ENCODE measurements at regions not wholly inside any gene's neighbourhood (a gene's known extent, or its start where the extent isn't known, plus 50 kb on each side); places are given as distances from the start of the nearest gene placed in this dataset.

DNA sequence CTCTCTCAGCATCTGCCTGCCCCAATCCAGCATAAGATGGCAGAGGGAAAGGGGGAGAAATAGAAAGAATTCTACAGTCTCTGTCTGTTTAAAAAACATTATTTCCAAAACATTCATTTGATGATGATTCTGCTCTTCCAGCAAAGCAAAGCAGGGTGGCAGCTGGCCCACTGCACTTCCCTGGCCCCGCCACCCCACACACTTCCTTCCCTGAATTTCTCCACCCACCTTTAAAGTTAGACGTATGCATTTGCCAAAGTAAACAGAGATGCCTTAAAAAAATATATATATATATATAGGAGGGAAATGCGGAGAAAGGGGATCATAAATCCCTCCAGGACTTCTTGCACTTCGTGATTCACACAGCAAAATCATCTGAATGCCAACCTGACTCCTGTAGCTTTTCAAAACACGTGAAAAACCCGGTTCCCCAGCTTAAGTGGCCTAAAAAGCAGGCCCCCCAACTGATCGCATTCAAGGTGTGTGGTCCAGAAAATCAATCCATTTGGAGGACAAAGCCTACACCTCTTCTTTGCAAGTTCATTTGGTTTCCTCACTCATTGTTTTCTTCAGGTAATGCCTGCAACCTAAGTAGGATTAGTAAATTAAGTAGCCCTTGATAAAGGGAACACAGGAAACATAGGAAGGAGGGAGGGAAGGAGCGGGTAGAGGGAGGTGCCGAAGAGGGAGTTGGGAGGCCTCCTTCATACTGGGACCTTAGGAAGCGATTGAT, 68.8 kb downstream of the LLPH start:
- H3K4me3 ChIP-seq (ENCODE audit: low read depth, low read length), result no peak overlapping the region
- TF ChIP-seq MYC (IDR thresholded peaks at IDR 0.05; ENCODE audit: low read depth, low read length), result no peak
- TF ChIP-seq, protein P1, sequence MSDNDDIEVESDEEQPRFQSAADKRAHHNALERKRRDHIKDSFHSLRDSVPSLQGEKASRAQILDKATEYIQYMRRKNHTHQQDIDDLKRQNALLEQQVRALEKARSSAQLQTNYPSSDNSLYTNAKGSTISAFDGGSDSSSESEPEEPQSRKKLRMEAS (IDR thresholded peaks at IDR 0.05; ENCODE audit: low read depth, low read length), result no peak
- TF ChIP-seq, protein P2, sequence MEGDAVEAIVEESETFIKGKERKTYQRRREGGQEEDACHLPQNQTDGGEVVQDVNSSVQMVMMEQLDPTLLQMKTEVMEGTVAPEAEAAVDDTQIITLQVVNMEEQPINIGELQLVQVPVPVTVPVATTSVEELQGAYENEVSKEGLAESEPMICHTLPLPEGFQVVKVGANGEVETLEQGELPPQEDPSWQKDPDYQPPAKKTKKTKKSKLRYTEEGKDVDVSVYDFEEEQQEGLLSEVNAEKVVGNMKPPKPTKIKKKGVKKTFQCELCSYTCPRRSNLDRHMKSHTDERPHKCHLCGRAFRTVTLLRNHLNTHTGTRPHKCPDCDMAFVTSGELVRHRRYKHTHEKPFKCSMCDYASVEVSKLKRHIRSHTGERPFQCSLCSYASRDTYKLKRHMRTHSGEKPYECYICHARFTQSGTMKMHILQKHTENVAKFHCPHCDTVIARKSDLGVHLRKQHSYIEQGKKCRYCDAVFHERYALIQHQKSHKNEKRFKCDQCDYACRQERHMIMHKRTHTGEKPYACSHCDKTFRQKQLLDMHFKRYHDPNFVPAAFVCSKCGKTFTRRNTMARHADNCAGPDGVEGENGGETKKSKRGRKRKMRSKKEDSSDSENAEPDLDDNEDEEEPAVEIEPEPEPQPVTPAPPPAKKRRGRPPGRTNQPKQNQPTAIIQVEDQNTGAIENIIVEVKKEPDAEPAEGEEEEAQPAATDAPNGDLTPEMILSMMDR (IDR thresholded peaks at IDR 0.05; ENCODE audit: low read depth, low read length), result no peak
- DNase-seq (ENCODE audit: low read depth), result no peak

DNA sequence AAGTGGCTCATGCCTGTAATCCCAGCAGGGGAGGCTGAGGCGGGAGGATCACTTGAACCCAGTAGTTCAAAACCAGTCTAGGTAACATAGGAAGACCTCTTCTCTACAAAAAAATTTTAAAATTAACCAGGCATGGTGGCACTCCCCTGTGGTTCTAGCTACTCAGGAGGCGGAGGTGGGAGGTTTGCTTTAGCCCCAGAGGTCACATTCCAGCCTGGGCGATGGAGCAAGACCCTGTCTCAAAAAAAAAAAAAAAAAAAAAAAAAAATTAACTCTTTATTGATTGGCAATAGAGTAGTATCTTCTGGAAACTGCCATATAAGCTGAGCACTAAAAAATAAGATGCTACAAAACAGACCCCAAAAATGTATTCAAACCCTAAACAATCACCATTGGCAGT, 69.5 kb downstream of the LLPH start:
- DNase-seq (ENCODE audit: low read depth), result no peak
- TF ChIP-seq MYC (IDR thresholded peaks at IDR 0.05; ENCODE audit: low read depth, low read length), result no peak
- TF ChIP-seq POLR2A (IDR thresholded peaks at IDR 0.05; ENCODE audit: extremely low read depth, insufficient read length), result no peak
- TF ChIP-seq, protein P2 (IDR thresholded peaks at IDR 0.05; ENCODE audit: low read depth, low read length), result no peak
- TF ChIP-seq, protein P1 (IDR thresholded peaks at IDR 0.05; ENCODE audit: low read depth, low read length), result no peak
- no peak overlapping the region for H3K4me3 ChIP-seq (ENCODE audit: low read depth, low read length)

DNA sequence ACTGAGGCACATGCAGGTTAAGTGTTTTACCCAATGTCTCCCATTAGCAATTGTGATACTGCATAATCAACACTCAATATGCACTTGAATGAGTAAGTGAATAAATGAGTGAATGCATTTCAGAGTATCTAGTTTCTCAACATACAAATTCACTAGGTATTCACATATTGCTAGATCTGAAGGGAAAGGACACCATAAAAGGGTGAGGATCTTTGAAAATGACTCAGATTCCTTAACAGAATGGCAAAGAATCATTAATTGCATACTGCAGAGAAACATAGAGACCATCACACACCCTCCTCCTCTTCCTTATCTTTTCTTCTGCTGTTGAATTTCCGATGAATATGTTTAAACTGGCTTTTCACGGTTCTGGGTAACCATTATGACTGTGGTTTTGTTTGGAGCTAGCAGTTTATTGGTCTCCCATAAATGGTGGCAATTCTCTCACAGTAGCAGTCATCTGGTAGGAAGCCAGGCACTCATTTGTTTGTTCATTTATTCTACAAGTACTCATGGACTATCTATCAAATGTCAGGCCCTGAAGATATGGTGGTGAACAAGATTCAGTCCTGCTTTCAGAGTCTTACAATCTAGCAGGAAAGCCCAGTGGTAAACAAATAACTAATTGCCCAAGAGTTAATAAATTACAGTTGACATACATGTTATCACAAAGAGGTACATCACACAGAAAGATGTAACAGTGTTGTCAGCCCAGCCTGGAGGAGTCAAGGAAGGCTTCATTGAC, 70.2 kb downstream of the LLPH start:
- DNase-seq (ENCODE audit: low read depth), result no peak
- no peak overlapping the region for H3K4me3 ChIP-seq (ENCODE audit: low read depth, low read length)
- TF ChIP-seq, protein P2 (IDR thresholded peaks at IDR 0.05; ENCODE audit: low read depth, low read length), result no peak
- TF ChIP-seq, protein P1 (IDR thresholded peaks at IDR 0.05; ENCODE audit: low read depth, low read length), result no peak
- no peak for TF ChIP-seq POLR2A (IDR thresholded peaks at IDR 0.05; ENCODE audit: extremely low read depth, insufficient read length)
- TF ChIP-seq MYC (IDR thresholded peaks at IDR 0.05; ENCODE audit: low read depth, low read length), result no peak

DNA sequence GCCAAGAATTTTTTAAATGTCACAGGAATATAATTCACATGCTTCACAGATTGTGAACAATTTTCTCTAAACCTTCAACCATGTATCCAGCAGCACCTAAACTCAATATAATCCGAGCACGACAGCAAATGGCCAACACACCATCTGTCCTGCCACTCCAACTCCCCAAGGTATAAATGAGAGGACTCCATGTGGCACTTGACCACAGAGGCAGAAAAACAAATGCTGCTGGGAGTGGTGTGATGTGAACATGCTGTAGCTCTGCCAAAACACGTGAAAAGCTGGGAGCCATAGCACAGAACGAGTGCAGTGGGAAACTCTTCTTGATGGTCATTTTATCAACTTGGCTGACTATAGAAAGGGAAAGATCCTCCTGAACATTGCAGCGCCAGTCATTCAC, 70.9 kb downstream of the LLPH start:
- H3K4me3 ChIP-seq (ENCODE audit: low read depth, low read length), result no peak overlapping the region
- no peak for TF ChIP-seq MYC (IDR thresholded peaks at IDR 0.05; ENCODE audit: low read depth, low read length)
- TF ChIP-seq, protein P2 (IDR thresholded peaks at IDR 0.05; ENCODE audit: low read depth, low read length), result no peak
- TF ChIP-seq POLR2A (IDR thresholded peaks at IDR 0.05; ENCODE audit: extremely low read depth, insufficient read length), result no peak
- TF ChIP-seq, protein P1 (IDR thresholded peaks at IDR 0.05; ENCODE audit: low read depth, low read length), result no peak
- no peak for DNase-seq (ENCODE audit: low read depth)

DNA sequence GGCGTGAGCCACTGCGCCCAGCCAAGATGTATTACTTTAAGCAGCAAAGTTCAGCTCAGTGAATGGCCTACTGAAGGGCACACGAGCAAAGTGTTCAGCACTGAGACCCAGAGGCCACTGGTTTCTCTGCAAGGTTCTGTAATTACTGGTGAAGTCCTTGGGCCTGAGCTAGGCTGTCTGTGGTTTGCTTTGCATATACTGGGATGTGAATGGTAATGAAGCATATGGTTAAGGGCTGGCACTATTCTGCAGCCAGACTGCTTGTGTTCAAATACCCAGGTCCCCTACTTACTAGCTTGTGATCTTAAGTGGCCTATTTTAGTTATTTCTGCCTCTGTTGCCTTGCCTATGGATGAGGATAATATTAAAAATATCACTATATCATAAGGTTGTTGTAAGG, 72.0 kb downstream of the LLPH start:
- H3K4me3 ChIP-seq (ENCODE audit: low read depth, low read length), result no peak overlapping the region
- TF ChIP-seq, protein P2 (IDR thresholded peaks at IDR 0.05; ENCODE audit: low read depth, low read length), result no peak
- TF ChIP-seq, protein P1 (IDR thresholded peaks at IDR 0.05; ENCODE audit: low read depth, low read length), result no peak
- TF ChIP-seq POLR2A (IDR thresholded peaks at IDR 0.05; ENCODE audit: extremely low read depth, insufficient read length) (no peak), MYC (IDR thresholded peaks at IDR 0.05; ENCODE audit: low read depth, low read length) (no peak)
- no peak for DNase-seq (ENCODE audit: low read depth)
